NCI-H1092 (cell line): ENCODE measurements at regions not wholly inside any gene's neighbourhood (a gene's known extent, or its start where the extent isn't known, plus 50 kb on each side); places are given as distances from the start of the nearest gene placed in this dataset.
"Not testable (repeated sequence)": the region's sequence is repeated elsewhere in the genome, so short reads cannot be mapped to it uniquely, and the experiment has no call there.

Experiments
- DNase-seq: peaks from one replicate; lab custom pipeline; 2025; lab: John Stamatoyannopoulos, UW

DNA sequence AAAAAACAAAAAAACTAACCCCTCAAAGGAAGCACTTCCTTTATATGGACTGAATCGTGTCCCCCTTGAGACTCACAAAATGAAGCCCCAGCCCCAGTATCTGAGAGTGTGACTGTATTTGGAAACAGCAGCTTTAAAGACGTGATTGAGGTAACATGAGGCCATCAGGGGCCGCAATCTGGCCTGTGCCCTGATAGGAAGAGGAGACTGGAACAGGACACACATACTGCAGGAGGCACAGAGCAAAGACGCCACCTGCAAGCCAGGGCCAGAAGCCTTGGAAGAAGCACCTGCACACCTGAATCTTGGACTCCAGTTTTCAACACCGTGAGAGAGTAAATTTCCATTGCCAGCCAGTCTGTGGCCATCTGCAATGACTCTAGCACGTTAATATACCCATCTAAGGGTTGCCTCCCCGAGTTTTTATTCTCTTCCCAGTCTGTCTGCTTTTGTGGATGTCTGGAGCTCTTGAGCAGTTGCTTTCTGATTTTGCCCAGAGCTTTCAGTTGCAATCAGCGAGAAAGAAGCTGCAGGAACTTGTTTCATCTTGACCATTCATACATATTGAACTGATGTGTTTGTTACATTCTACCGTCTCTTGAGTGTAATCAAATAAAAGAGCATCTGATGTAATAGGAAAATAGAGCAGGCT, 775.8 kb upstream of the TPTE start:
- DNase-seq: not testable (repeated sequence)

DNA sequence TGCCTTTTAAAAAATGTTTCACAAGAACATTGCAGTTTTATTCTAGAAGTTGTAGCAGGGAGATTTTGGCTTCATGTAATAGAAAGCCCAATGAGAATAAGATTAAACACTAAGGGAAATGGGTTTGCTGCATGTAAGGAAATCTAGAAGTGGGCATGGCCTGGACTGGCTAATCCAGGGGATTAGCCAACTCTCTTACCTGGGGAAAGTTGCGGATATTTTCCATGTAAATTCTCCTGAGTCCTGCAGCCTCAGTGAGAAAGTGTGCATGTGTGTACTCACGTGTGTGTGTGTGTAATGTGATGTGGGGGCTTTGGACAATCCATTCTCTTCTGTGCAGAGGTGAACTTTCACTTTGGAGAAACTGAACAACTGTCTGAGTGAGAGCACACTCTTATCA, 775.1 kb upstream of the TPTE start:
- not testable (repeated sequence) for DNase-seq

GRCh38 chr21:9746831-9747606, 774.4 kb upstream of the TPTE start:
- not testable (repeated sequence) for DNase-seq

DNA sequence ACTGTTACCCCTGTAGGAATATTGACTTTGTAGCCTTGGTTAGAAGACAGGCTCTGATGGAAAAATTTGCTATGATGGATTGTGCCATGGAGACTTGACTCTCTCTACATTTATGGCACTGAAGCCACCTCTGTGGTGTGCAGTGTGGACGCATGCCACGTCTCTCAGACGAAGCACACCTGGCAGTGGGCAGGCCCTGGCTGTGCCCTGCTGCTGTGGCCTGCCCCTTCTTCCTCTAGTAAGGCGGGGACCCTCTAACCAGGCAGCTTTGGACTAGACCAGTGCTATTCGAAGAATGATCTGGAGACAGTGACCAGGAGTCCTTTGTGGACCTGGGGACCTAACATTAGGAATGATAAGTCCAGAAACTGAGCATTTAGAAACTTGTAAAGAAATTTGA, 773.5 kb upstream of the TPTE start:
- not testable (repeated sequence) for DNase-seq

- DNase-seq: not testable (repeated sequence)
These were observed 772.9 kb upstream of the TPTE start for GRCh38 chr21:9748451-9748850.

- DNase-seq: not testable (repeated sequence)
These were observed 771.6 kb upstream of the TPTE start for GRCh38 chr21:9749741-9750230.

GRCh38 chr21:9750341-9751086, 770.9 kb upstream of the TPTE start:
- DNase-seq: no peak

- not testable (repeated sequence) for DNase-seq
These were observed 770.2 kb upstream of the TPTE start for GRCh38 chr21:9751087-9751585.

DNA sequence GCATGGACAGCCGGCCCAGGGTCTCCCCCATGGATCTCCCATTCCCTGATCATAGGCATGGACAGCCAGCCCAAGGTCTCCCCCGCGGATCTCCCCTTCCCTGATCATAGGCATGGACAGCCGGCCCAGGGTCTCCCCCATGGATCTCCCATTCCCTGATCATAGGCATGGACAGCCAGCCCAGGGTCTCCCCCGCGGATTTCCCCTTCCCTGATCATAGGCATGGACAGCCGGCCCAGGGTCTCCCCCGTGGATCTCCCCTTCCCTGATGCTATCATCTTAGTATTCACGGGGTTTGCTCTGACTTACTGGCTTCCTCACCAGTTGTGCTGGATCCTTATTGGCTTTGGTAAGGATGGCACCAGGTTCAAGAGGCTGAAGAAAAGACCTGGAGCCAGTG, 769.4 kb upstream of the TPTE start:
- DNase-seq: not testable (repeated sequence)

GRCh38 chr21:9753441-9753840, 767.9 kb upstream of the TPTE start:
- not testable (repeated sequence) for DNase-seq

GRCh38 chr21:9753943-9754342, 767.4 kb upstream of the TPTE start:
- no peak for DNase-seq

GRCh38 chr21:9754434-9754833, 766.9 kb upstream of the TPTE start:
- not testable (repeated sequence) for DNase-seq

DNA sequence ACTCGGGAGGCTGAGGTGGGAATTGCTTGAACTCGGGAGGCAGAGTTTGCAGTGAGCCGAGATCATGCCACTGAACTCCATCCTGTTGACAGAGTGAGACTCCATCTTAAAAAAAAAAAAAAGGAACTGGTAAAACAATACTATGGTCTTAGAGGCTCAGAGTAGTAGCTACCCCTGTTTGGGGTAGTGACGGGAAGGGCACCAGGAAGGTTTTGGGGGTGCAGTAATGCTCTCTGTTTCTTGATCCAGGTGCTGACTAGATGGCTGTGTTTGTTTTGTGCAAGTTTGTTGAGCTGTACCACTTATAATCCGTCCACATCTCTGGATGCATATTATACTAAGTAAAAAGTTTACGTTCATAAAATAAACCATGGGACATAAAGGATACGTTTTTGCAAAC, 765.8 kb upstream of the TPTE start:
- no peak for DNase-seq

DNA sequence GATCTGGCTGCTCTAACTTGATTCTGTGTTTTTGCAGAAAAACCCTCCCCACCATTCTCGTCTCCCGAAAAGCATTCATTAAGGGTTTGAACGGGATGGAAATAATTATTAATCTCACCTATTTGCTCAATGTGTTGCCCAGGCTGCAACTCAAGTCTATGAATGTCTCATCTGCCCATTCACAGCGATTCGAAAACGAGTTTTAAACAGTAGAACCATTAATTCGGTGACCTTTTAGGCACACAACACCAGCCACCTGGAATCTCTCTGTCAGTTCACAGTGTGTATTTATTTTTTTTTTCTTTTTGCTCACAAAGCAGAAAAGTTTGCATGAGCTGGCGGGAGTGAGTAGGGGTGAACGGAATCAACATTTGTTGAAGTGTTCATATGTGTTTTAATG, 764.7 kb upstream of the TPTE start:
- no peak for DNase-seq

- not testable (repeated sequence) for DNase-seq
These were observed 764.3 kb upstream of the TPTE start for GRCh38 chr21:9757118-9757517.

GRCh38 chr21:9757572-9757971, 763.8 kb upstream of the TPTE start:
- not testable (repeated sequence) for DNase-seq

GRCh38 chr21:9758141-9758540, 763.2 kb upstream of the TPTE start:
- DNase-seq: no peak

DNA sequence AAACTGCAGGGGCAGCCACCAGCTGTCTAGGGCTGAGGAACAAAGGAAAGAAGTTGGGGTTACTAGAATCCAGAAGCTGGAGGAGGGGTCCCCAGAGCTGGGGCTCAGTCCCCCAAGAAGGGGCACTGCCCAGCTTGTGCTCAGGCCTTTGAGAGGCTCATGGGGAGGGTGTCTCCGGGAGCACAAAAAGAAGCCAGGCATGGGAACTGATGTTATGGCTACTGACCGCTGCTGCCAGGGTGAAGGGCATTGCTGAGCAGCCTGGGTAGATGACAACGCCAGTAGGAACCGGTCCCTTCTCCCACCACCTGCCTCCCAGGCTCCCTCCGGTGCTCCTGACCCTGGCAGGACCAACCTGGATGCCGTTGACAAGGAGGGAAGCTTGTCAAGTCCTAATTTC, 762.5 kb upstream of the TPTE start:
- DNase-seq: no peak

- no peak for DNase-seq
These were observed 761.4 kb upstream of the TPTE start for GRCh38 chr21:9759972-9760371.

- no peak for DNase-seq
These were observed 760.8 kb upstream of the TPTE start for GRCh38 chr21:9760398-9761074.

DNA sequence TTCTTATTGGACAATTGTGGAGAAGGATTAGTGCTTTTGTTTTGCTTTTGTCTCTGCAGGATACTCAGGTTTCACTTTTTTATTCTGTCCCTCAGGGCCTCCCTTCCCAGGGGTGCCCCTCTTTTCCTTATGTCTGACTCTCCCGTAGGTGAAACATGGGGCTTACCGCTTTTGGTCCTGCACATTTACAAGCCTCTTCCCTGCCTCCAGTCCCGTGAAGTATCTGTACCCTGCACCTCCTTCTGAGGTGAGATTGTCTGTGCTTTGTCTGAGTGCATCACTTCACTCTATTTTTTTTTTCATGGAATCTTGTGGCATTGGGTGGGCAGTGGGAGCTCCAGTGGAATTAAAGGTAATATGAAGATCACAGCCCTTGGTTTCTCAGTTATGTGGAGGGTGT, 758.1 kb upstream of the TPTE start:
- DNase-seq: no peak

- no peak for DNase-seq
These were observed 757.6 kb upstream of the TPTE start for GRCh38 chr21:9763807-9764206.
